Transverse colon (tissue), 3 donors: ENCODE measurements at regions not wholly inside any gene's neighbourhood (a gene's known extent, or its start where the extent isn't known, plus 50 kb on each side); places are given as distances from the start of the nearest gene placed in this dataset.

Experiments used
- POLR2A ChIP-seq: fragments of 450-650 bp; IDR thresholded peaks from one replicate; pipeline ENCODE4 v1.6.1; 2016; ENCODE audit warnings: antibody characterized with exemption, mild to moderate bottlenecking, moderate library complexity
- TF ChIP-seq, protein P1 (sequence below), 5 experiments: fragments of 200-600 bp in 3 of 5; fragments of 450-650 bp in 2 of 5; sonication (generic) in 3 of 5; IDR thresholded peaks; 1 replicate in 2 of 5; 2 replicates in 3 of 5; pipeline ENCODE4 v1.5.1; 2016 to 2017; ENCODE audit warnings: antibody characterized with exemption in 5 of 5, inconsistent platforms in 3 of 5, mild to moderate bottlenecking in 2 of 5, moderate library complexity in 1 of 5

DNA sequence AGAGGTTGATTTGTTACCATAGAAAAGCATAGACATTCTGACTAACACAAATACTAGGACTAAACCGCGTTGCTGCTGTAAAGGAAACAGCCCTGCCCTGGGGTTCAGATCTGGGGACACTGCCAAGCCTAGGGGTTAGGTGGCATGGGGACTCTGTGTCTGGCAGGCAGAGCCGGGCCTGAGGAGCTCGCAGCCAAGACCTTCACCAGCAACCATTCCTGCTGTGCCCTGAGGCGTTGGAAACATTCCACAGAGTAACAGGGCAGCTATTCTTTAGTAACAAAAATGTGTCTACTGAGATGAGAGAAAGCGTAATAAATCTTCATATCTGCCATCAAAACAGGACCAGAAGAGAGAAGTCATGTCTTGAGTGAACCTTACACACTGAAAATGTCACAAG is 280.5 kb downstream of the POM121L12 start:
- TF ChIP-seq, protein P1, sequence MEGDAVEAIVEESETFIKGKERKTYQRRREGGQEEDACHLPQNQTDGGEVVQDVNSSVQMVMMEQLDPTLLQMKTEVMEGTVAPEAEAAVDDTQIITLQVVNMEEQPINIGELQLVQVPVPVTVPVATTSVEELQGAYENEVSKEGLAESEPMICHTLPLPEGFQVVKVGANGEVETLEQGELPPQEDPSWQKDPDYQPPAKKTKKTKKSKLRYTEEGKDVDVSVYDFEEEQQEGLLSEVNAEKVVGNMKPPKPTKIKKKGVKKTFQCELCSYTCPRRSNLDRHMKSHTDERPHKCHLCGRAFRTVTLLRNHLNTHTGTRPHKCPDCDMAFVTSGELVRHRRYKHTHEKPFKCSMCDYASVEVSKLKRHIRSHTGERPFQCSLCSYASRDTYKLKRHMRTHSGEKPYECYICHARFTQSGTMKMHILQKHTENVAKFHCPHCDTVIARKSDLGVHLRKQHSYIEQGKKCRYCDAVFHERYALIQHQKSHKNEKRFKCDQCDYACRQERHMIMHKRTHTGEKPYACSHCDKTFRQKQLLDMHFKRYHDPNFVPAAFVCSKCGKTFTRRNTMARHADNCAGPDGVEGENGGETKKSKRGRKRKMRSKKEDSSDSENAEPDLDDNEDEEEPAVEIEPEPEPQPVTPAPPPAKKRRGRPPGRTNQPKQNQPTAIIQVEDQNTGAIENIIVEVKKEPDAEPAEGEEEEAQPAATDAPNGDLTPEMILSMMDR (IDR thresholded peaks at IDR 0.05), result no peak
- no peak for TF ChIP-seq POLR2A
